GM10266 (cell line): ENCODE measurements at regions not wholly inside any gene's neighbourhood (a gene's known extent, or its start where the extent isn't known, plus 50 kb on each side); places are given as distances from the start of the nearest gene placed in this dataset.

Source experiments
- DNase-seq: peaks from one replicate; pipeline ENCODE4 v3.0.0; 2012; ENCODE audit errors: extremely low spot score
- CTCF ChIP-seq: IDR thresholded peaks from 2 replicates; pipeline ENCODE4 v1.5.1; 2012; ENCODE audit warnings: mild to moderate bottlenecking, low read depth; ENCODE audit not compliant: control insufficient read depth, insufficient read depth; ENCODE audit errors: missing control alignments

GRCh38 chr5:120007598-120007997 is 378.2 kb downstream of the FAM170A start:
- TF ChIP-seq CTCF, result no peak
- no peak for DNase-seq

- no peak for DNase-seq
- TF ChIP-seq CTCF, result no peak
Measured at GRCh38 chr5:120012431-120012830, 383.1 kb downstream of the FAM170A start.

GRCh38 chr5:120014535-120014934 is 385.2 kb downstream of the FAM170A start:
- TF ChIP-seq CTCF, result no peak

GRCh38 chr5:120016717-120017382 is 387.5 kb downstream of the FAM170A start:
- no peak for DNase-seq
- TF ChIP-seq CTCF, result no peak

More at GRCh38 chr5:120014535-120014934, 385.2 kb downstream of the FAM170A start:
- DNase-seq, result no peak

- DNase-seq, result no peak
- TF ChIP-seq CTCF, result no peak
Measured at GRCh38 chr5:120017513-120017912, 388.2 kb downstream of the FAM170A start.

GRCh38 chr5:120035181-120035580 is 405.8 kb downstream of the FAM170A start:
- TF ChIP-seq CTCF, result no peak
- no peak for DNase-seq

DNA sequence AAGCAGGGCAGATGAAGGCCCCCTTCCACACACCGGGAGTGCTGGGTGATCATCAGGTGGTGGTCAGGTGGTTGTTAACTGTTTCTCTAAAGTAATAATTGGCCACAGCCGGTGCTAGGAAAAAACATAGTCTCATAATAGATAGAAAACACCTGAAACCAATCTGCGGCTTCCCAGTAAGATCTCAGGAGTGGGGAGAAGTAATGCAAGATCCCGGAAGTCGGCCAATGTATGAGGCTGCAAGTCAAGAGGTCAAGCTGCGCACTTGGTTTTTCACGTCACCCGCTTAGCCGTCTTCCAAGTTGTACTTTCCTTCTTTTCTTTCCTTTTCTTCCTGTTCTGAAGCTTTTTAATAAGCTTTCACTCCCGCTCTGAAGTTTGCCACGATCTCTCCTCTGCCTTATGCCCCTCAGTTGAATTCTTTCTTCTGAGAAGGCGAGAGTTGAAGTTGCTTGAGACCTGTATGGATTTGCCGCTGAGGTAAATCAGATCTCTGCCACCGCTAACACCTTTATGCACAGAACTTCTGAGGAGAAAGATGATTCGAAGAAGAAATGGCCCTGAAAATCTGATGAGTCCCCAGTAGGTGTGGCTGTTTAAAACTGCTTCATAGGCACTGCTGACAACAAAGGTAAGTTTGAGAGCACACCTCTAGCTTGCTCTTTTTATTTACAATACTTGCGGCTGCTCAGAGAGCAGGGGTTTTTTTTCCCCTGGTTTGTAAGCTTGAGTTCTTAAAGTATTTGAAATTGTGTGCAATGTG is 406.6 kb downstream of the FAM170A start:
- no peak for DNase-seq
- no peak for TF ChIP-seq CTCF
